Activated CD4-positive, alpha-beta T cell treated with anti-CD3 and anti-CD28 coated beads, Interleukin-2, amount 50 U/mL, for 48 hours (primary cell): ENCODE measurements at regions not wholly inside any gene's neighbourhood (a gene's known extent, or its start where the extent isn't known, plus 50 kb on each side); places are given as distances from the start of the nearest gene placed in this dataset.
"Not testable (repeated sequence)": the region's sequence is repeated elsewhere in the genome, so short reads cannot be mapped to it uniquely, and the experiment has no call there.

Experiments
- DNase-seq, 2 experiments: peaks; one replicate each; pipeline ENCODE4 v3.0.0-alpha.2; 2020

DNA sequence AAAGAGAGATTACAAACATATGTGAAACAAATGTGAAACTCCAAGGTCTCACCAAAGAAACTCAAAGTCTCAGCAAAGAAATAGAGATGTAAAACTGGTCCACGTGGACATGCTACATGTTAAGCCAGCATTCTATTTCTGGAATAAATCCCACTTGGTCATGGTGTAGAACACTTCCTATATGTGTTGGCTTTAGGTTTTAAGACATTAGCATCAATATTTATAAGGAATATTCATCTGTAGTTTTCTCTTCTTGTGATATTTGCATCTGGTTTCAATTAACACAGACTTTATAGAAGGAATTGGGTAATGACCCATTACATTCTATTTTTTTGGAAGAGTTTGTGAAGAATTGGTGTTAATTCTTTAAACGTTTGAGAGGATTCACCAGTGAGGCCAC is 133.1 kb downstream of the COPS8 start:
- no peak for DNase-seq

DNA sequence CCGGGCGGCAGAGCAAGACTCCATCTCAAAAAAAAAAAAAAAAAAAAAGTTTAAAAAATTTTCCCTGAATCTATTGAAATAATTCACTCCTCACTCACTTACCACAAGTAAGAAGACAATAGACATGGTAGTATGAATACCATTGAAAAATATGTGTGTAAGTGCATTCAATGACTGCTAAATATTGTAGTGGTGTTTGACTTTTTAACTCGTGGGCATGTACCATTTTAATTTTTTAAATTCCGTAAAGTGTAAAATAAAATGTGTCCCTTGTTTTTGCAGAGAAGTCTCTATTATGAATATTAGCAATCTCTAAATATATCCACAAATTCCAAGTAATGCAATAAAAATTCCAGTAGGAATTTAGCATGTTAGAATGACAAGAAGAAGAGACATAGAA is 134.1 kb downstream of the COPS8 start:
- no peak for DNase-seq

DNA sequence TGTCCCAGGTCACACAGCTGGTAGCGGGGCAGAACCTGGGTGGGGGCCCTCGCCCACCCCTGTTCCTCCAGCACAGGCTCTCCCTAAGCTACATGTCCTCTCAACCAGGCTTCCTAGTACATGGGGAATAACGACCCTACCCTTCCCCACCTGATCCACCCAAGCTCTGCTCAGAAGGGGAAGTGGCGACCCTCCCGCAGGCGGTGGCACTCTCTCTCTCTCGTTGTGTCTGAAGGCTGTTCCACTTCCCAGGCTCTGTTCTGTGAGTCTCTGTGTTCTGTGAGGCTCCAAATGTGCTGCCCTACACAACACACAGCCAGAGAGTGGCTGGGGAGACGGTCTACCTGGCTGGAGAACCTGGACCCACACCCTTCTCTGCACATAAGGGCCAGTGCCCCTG is 135.8 kb downstream of the COPS8 start:
- no peak for DNase-seq

DNA sequence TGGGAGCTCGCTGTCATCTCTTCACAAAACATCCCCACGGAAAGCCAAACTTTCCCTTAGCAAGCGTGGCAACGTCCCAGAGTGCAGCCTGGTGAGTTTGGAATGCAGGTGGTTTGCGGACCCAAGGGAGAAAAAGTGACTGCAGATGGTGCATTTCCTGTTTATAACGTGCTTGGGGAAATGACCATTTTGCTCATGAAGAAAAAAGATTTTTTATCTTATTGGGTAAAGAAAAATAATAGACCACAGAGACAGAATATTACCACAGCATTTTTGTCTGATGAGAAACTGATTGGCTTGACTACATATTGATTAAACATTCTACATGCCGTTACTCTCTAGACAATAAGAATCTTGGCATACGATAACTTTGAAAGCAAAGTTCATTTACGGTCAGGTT is 136.5 kb downstream of the COPS8 start:
- no peak for DNase-seq

DNA sequence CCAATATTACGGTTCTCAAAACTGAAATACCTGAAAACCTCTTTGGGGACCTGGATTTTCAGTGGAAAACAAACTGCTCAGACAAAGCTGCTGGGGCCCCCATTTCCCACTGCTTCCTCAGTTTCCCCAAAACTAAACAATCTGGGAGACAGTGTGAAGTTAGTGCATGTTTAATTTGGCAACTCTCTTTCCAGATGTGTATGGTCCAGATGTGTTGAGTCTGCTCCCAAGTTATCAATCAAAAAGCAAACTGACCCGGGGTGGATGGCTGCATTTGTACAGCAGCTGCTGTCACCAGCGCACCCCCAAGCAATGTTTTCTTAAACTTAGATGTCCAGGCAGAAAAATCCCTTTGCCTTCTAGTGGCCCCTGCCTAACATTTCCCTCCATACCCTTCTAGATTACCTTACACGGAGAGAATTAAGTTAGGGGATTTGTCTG is 136.9 kb downstream of the COPS8 start:
- no peak for DNase-seq

DNA sequence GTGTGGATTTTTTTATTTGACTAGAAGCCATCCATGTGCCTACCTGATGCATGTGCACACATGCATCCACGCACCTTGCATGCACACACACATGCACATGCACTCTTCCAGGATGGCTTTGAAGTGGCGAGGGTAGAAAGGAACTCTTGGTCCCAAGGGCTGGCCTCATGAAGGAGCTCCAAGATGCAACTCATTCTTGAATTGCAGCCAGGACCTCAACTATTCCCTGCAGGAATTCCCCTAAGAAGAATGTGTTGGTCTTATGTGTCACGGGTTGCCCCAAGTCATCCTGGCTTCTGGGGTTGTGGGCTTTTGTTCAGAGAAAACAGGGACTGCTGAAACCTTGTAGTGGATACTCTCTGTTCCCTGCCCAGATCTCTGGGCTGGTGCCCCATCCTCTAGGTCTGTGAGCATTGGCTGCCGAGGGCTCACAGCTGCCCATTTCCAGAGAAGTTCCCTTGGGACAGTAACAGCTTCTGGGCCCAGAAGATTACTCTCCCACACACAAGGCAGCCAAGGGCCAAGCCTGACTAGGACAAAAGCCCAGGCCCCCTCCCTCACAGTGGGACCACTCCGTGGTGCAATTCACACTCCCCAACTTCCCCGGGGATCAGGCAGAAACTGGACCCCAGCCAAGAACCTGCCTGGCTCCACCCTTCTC is 137.6 kb downstream of the COPS8 start:
- no peak for DNase-seq

DNA sequence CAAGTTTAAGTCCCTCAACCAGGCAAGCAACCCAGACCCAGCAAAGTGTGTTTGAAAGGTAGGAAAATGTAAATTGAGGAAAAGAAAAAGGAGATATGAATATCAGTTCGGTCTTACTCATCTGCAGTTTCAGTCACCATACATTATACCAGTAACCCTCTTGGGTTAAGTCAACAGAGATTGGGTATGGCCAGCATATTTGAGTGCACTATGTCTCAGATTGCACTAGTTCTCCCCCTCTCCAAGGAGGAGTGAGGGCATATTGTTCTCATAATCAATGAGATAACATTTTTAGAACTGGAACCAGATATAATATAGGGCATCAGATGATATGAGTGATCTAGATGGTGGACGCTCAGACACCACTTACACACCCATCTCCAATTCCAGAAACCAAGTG is 141.5 kb downstream of the COPS8 start:
- DNase-seq: no peak

DNA sequence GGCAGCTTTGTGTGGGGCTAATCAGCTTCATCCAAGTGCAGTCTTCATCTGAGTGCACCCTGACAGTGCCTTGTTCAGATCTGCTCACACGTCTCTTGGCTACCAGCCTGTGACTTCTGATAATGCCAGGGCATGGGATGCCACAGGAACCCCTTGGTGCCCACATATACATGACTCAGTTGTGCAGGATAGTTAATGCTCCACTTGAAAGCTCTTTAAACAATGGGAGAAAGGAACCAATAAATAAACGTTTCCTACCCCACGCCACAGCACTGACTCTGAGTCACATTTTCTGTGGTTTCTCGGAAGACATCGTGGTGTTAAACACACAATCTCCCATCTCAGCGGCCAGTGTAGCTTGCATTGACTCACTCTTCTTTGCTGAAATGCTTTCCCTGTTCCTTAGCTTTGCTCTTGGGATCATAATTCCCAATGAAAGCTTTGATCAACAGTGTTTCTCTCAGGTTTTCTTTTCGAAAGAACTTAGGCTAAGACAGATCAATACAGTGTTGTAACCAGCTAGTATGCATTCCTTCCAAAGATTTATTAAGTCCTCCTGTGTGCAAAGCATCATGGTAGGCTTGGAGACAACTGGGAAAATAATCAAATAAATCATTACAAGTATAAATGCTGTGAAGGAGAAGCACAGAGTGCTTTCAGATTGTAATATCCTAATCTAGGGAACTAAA is 142.0 kb downstream of the COPS8 start:
- DNase-seq: peak; percentile 7 to 35

DNA sequence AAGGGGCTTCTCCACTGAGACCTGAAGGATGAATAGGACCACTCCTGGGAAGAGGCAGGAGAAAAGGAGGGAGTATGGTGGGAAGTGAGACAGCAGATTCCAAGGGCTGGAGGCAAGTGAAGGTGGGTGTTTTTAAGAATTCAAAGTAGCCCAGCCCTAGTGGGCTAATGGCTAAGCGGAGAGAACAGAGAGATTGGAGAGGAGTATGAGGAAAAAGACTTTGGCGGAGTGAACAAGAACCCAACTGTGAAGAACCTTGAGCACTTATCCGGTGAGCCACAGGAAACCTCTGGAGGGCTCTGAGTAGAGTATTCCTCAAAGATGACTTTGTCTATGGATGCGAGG is 142.6 kb downstream of the COPS8 start:
- DNase-seq: no peak

DNA sequence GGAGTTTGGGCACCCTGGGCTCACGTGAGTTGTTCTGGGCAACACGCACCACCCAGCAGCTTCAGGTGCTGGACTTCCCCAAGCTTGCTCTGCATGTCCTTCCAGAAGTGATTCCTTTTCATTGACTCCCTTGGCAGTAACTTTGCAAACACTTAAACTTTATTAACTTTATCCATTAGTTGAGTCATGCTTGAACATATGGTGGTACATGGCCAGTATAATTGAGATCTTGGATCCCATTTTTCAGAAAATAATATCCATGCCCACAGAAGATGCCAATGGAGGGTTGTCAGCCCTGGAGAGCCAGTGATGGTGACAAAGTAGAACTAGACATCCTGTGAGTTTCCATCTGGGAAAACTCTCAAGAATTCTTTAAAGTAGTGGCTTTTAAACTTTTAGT is 144.2 kb downstream of the COPS8 start:
- DNase-seq: no peak

DNA sequence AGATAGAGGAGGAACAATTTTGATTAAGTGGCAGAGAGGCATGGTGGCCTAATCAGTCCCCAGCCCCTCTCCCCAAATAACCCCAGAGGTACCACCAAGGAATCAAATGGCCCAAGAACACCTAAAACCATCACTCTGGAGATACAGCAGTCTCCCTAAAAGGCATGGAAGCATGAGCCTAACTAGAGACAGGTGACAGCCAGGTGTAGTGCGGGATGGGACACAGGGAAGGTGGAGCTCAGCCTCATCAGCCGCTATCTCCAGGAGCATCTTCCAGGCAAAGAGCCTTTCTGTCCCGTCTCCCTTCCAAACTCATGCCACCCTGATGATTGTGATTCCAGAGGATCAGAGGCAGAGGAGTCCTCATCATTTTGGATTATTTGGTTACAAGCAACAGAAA is 144.7 kb downstream of the COPS8 start:
- DNase-seq: no peak

DNA sequence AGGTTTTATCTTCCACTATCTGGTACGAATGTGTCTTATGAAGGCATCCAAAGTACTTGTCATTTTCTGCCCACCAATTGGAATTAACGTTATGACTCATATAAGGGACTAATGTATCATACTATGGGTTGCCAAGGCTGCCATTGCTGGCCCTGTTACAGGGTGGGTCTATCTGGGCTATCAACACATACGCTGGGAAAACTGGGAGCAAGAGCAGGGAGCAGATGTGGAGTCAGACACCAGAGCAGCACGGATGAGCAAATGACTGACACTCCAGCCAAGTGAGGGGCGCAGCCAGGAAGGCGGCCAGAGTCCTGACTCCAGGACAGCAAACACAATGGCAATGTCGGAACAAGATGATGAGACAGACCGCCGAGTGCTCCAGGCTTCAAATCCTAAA is 145.9 kb downstream of the COPS8 start:
- no peak for DNase-seq

DNA sequence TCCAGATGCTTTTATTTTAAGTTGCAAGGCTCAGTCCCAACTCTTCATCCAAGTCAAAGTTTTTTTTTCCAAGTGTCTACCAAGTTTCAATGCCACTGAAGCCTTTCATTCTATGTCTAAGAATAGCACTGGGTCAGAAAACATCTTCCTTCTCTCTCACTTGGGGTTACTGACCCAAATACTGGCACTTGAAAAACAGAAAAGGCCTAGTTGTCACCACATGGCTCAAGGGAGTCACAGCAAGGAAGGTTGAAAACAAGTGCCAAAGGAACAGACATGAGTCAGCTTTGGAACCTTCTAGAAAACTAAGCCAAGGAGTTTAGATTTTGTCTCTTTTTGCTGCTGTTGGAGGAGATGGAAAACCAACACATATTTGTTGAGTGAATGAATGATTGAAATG is 146.5 kb downstream of the COPS8 start:
- no peak for DNase-seq

DNA sequence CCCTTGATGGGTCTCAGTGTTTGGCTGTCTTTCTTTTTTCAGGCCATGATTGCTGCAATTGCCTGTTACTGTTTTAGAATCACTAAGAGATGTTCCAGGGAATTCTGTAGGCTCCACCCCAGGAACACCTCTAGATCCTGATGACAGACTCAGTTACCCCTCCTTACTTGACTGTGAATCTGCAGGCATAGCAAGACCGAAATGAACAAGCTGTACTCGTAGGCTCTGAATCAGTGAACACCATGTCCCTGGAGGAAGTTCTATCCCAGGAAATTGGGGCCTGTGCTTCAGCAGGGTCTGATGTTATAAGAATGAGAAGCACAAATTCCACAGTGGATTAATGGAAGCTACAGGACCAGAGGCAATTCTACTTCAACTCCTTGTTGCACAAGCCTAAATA is 148.6 kb downstream of the COPS8 start:
- DNase-seq: no peak

DNA sequence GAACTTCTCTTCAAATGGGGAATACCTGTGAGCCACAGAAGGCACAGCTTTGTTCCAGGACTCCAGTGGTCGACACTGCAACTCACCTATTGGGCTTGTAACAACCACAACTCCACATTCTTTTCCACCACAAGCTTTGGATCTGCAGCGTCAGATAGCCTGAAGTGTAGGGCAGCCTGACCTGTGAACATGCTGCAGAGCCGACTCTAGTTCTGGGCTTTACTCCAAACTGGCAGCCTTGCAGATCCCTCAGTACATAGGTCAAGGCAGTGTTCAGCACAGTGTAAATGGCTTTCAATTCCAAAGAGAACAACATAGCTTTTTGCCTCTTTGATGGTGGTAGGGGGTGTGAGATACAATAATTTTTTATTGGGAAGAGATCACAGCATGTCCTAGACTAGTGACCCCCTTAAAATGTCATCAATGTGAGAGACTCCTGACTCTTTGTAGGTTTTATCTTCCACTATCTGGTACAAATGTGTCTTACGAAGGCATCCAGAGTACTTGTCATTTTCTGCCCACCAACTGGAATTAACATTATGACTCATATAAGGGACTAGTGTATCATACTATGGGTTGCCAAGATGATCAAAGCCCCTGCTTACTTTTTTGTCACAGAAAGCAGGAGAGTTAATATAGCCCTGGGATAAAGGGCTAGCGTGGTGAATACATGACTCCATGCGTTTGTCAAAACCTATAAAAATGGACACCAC is 149.8 kb downstream of the COPS8 start:
- no peak for DNase-seq

DNA sequence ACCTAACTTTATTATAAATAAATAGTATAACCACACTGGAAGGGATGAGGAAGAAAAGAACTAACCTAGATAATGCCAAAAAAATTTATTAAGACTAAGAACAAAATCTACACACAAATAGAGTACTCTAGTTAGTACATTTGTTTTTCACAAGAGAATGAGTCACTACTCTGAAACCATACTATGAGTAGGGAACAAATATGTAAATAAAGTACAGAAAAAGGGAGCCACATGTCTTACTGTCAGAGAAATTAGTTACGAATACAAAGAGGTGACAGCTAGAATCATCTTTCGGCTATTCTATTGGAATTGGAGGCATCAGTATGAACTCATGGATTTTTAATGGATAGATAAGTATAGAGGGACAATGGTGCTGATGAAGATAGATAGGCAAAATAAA is 150.5 kb downstream of the COPS8 start:
- no peak for DNase-seq

DNA sequence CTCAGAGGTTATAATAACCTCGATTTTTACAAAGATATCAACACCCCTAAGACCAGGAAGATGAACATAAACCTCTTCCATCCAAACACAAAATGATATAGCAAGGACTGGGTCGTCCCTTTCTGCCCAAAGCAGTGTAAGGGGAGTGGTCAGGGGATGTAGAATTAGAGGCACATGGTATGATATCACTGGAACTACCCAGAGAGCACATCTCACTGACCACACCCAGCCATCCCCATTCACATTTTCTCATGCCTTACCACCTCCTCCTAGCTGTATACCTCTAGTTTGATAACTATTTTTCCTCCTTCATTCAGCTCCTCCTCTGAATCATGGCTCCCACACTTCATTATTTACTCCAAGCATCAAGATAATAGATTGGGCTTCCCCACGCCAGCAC is 152.6 kb downstream of the COPS8 start:
- no peak for DNase-seq

DNA sequence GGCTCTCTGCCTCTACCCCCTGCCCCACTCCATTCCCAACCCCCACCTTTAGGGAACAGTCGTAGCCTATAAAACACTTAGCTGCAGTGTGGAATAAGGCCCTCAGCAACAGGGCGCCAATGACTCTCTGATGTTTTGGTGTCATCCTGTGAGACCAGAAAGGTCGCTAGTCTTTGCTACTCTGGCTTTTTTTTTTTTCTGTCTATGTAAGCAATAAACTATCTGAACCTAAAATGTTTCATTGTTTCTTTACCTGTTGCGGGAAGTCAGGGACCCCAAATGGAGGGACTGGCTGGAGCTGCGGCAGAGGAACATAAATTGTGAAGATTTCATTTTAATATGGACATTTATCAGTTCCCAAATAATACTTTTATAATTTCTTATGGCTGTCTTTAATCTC is 154.6 kb downstream of the COPS8 start:
- no peak for DNase-seq

DNA sequence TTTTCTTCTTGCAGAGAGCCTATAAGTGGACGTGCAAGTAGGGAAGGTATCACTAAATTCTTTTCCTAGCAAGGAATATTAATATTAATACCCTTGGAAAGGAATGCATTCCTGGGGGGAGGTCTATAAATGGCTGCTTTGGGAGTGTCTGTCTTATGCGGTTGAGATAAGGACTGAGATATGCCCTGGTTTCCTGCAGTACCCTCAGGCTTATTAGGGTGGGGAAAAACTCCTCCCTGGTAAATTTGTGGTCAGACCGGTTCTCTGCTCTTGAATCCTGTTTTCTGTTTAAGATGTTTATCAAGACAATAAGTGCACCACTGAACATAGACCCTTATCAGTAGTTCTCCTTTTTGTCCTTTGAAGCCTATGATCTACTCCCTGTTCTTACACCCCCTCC is 155.2 kb downstream of the COPS8 start:
- DNase-seq: not testable (repeated sequence)

DNA sequence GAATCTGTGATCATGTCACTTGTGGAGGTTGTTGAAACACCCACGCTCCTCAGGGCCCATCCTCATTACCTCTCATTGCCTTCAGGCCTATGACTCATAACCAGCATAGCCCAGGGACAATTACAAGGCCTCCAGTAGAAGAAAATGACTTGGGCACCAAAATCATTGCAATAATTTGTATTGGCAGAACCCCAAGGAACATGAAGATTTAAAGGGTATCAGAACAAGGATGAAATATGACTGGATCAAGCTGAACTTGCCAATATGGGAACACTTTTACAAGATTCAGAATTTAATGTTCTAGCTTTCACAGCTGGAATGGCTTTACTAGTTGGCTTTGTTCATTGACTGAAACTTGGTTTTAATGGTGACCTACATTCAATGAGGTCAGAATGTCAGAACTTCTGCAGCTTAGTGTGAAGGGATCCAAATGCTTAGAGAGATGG is 156.4 kb downstream of the COPS8 start:
- no peak for DNase-seq

DNA sequence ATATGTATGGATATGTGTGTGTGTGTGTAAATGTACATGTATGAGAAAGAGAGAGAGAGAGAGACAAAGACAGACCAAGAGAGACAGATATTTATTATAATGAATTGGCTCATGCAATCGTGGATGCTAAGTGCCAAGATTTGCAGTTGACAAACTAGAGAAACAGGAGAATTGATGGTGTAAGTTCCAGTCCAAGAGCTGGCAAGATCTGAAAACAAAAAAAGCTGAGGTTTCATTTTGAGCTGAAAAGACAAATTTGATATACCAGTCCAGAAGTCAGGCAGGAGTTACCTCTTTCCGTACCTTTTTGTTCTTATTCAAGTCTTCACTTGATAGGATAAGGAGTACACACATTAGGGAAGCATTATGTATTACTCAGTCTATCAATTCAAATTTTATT is 157.8 kb downstream of the COPS8 start:
- DNase-seq: no peak

DNA sequence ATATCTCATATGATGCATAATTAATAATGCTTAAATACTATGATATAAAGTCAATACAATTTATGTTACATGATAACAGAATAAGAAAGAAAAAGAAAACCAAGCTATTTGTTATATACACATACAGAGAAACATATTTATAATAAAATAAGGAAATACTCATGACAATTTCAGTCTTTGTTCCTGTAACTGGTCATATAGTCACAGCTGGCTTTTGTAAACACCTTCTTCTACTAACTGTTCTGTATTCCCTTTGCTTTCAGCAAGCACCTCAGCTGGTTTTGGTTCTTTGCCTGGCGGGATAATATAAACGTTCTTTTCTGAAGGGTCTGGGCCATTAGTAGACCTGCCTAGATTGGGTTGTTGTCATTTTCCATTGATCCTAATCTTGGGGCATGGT is 158.5 kb downstream of the COPS8 start:
- DNase-seq: no peak

DNA sequence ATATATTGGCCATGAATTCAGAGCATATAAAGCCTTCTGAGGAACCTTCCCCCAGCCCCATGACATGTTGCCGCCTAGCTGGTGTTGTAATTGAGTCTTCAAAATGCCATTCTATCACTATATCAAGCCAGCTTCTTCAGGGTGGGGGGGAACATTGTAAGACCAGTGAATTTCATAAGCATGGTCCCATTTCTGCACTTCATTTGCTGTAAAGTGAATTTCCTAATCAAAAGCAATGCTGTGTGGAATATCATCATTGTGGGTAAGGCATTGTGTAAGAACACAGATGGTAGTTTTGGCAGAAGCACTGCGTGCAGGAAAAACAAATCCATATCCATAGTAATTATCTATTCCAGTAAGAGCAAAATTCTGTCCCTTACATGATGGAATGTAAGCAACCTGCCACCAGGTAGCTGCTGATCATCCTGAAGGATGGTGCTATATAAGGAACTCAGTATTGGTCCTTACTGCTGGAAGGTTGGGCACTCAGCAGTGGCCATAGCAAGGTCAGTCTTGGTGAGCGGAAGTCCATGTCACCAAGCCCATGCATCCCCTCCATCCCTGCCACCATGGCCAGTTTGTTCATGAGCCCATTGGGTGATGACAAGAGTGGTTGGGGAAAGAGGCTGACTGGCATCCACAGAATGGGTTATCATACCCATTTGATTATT is 159.4 kb downstream of the COPS8 start:
- no peak for DNase-seq

DNA sequence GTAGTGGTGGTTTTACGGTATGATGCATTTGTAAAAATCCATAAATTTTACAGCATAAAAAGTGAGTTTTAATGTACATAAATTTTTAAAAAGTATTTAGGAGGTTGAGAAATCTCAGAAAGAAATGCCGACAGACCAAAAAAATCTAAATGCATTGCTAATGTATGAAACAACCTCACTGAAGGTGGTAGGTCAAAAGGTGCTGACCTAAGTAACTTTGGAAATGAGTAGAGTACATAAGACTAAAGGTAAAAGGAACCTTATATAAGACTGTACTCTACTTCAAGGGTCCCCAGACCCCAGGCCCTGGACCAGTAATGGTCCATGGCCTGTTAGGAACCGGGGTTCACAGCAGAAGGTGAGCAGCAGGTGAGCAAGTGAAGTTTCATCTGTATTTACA is 163.4 kb downstream of the COL6A3 start:
- no peak for DNase-seq
